ENCODE measurements at regions not wholly inside any gene's neighbourhood (a gene's known extent, or its start where the extent isn't known, plus 50 kb on each side); places are given as distances from the start of the nearest gene placed in this dataset.
A peak's percentile ranks its signal among the peaks of the same experiment; 100 is the strongest.

- TF ChIP-seq EZH2phosphoT487 (IDR thresholded peaks at IDR 0.05; ENCODE audit: unreplicated experiment) (no peak), CREB1 (CRISPR knock-in tag; IDR thresholded peaks at IDR 0.05; ENCODE audit: low read depth) (no peak), EZH2 (IDR thresholded peaks at IDR 0.05; ENCODE audit: low read depth, unreplicated experiment) (no peak), REST (IDR thresholded peaks at IDR 0.05; ENCODE audit: unreplicated experiment) (no peak)
These were observed 328.7 kb downstream of the CTTN start (continued) for GRCh38 chr11:70727021-70727420.

GRCh38 chr11:70727899-70728620 is 329.7 kb downstream of the CTTN start:
- Mint-ChIP-seq H3K4me3 (no peak overlapping the region), H3K9me3 (no peaks in the 10 kb centered on the region; the same call in 1 of the 3 replicates), H3K36me3 (ENCODE audit: low read depth) (peaks cover 4% of the 10 kb centered on the region; the same call in 1 of the 3 replicates), H3K27ac (no peak overlapping the region), H3K27me3 (ENCODE audit: insufficient read depth, low read depth, poor library complexity) (peaks cover 19% of the 10 kb centered on the region), H3K4me1 (peaks cover 18% of the 10 kb centered on the region)
- DNase-seq (ENCODE audit: low spot score) (no peak), ATAC-seq (peak; percentile 72)
- TF ChIP-seq CTCF (conservative IDR thresholded peaks at IDR 0.05; ENCODE audit: low read depth in 2 of 2) (no peak), ETS1 (IDR thresholded peaks at IDR 0.05) (no peak)
- Histone ChIP-seq H3K36me3 (ENCODE audit: insufficient read depth) (no peaks in the 10 kb centered on the region), H3K9me2 (ENCODE audit: insufficient read depth) (no peaks in the 10 kb centered on the region), H3F3A (replicated peaks; ENCODE audit: low read depth) (no peaks in the 10 kb centered on the region), H3K27me3 (ENCODE audit: insufficient read depth) (no peaks in the 10 kb centered on the region), H4K20me1 (replicated peaks; ENCODE audit: insufficient read depth) (no peaks in the 10 kb centered on the region; the same call in 1 of the 2 replicates), H3K79me2 (replicated peaks; ENCODE audit: insufficient read depth) (no peaks in the 10 kb centered on the region), H3K4me2 (no peak overlapping the region), H3K4me3 (no peak overlapping the region), H2AFZ (no peak overlapping the region), H3K4me1 (ENCODE audit: insufficient read depth) (0 out of 2 replicates have a peak, but pooled peaks cover 5% of the 10 kb centered on the region), H3K27ac (ENCODE audit: low read depth) (no peak overlapping the region)

Measured in GM23338 (cell line).